Rectal smooth muscle tissue (tissue), 1 donor: ENCODE measurements at regions not wholly inside any gene's neighbourhood (a gene's known extent, or its start where the extent isn't known, plus 50 kb on each side); places are given as distances from the start of the nearest gene placed in this dataset.
"Not testable (repeated sequence)": the region's sequence is repeated elsewhere in the genome, so short reads cannot be mapped to it uniquely, and the experiment has no call there.

Experiments used
- H3K27ac ChIP-seq: one replicate; pipeline ENCODE4 v1.7.0; 2013; ENCODE audit warnings: low read depth, low read length, inconsistent platforms
- H3K27me3 ChIP-seq: one replicate; pipeline ENCODE4 v1.7.0; 2013; ENCODE audit warnings: low read length; ENCODE audit not compliant: control insufficient read depth, insufficient read depth
- H3K36me3 ChIP-seq: one replicate; pipeline ENCODE4 v1.7.0; 2013; ENCODE audit warnings: low read length; ENCODE audit not compliant: control insufficient read depth, insufficient read depth
- H3K4me1 ChIP-seq: one replicate; pipeline ENCODE4 v1.7.0; 2013; ENCODE audit warnings: low read length; ENCODE audit not compliant: control insufficient read depth, insufficient read depth
- H3K4me3 ChIP-seq: one replicate; pipeline ENCODE4 v1.7.0; 2013; ENCODE audit warnings: low read length
- H3K9ac ChIP-seq: one replicate; pipeline ENCODE4 v1.7.0; 2013; ENCODE audit warnings: low read length

DNA sequence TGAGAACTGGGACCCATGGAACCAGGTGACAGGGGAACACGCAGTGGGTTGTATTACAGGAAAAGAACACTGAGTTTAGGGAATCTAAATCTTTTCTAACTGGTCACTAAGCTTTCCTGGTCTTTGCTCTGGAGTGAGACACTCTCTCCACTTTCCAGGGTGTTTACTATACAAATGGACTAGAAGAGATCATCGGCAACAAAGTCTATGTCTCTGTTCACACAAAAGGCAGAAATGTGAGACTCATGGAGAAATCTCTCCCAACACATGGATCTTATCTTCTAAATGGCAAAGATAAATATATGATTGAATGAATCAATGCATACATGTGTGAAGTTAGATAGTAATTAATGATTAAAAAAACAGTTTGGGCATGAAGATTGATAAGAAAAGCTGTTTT lies 101.6 kb upstream of the DPT start:
- H3K27ac ChIP-seq = no peak overlapping the region
- no peak overlapping the region for H3K9ac ChIP-seq
- no peaks in the 10 kb centered on the region for H3K27me3 ChIP-seq
- H3K36me3 ChIP-seq = no peaks in the 10 kb centered on the region
- H3K4me3 ChIP-seq = no peak overlapping the region
- H3K4me1 ChIP-seq = peaks cover 2% of the 10 kb centered on the region

GRCh38 chr1:168832661-168833060 lies 103.7 kb upstream of the DPT start:
- Histone ChIP-seq H3K36me3 (no peaks in the 10 kb centered on the region), H3K4me3 (no peak overlapping the region), H3K4me1 (peaks cover 2% of the 10 kb centered on the region), H3K27ac (no peak overlapping the region), H3K9ac (no peak overlapping the region), H3K27me3 (no peaks in the 10 kb centered on the region)

DNA sequence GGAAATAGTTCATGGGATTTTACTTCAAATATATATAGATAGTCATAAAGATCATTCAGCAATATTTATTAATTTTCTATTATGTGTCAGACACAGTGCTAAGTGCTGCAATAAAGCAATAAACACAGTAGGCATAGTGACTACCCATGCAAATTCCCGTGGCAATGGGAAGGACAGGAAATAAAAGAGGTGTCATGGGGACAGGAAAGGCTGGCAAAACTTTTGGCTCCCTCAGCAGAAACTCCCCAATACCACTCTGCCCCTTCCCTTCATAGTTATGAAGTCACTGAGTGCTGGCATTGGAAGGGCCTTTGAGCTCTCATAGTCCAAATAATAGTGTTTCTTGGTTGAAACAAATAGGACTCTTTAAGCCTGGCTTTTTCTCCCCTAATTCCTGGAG lies 104.4 kb upstream of the DPT start:
- Histone ChIP-seq H3K4me3 (no peak overlapping the region), H3K27me3 (no peaks in the 10 kb centered on the region), H3K27ac (no peak overlapping the region), H3K9ac (no peak overlapping the region), H3K36me3 (no peaks in the 10 kb centered on the region), H3K4me1 (no peaks in the 10 kb centered on the region)

DNA sequence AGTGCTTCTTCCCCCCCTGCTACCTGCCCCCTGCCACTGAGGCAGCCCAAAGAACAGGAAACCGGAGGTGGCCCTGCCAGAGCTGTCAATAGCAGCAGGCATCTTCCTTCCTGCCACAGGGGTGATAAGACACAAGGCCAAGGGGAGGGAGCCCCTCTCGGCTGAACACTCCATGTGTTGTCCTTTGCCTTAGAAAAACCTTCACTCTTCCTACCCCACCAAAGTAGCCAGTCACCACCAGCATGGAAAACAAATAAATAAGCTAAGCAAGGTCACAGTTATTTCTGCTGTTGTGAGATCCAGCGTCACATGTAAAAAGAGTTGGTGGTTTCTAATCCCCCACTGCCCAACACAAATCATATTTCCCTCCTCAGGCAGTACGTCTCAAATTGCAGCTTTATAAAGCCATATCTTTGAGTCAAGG lies 104.8 kb upstream of the DPT start:
- H3K36me3 ChIP-seq = no peaks in the 10 kb centered on the region
- no peak overlapping the region for H3K4me3 ChIP-seq
- H3K27me3 ChIP-seq = no peaks in the 10 kb centered on the region
- no peak overlapping the region for H3K9ac ChIP-seq
- no peaks in the 10 kb centered on the region for H3K4me1 ChIP-seq
- H3K27ac ChIP-seq = no peak overlapping the region

DNA sequence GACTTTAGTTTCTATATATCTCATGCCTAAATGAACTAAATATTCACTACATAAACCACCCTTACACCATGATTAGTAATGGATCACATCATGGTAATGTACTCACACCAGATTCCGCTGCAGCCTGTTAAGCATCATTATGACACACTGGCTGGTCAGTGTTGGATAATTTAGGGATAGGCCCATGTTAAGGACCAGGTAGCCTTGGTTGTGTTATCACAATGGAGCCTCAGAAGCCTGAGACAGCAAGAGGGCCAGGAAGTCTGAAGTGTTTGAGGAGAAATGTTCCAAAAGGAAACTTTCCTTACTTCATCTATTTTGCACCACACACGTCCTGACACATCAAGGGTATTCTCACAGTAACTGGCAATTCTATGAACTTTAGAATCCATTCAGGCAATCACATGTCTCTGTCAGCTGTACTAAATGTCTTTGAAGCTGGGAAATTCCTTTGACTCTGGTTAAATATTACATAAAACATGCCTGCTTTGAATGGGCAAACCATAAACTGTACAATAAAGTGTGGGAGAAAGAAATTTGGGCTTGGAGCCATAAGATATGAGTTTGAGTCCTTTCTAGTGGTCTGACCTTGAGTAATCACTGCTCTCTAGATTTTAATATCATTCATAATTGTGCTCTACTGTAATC lies 105.3 kb upstream of the DPT start:
- Histone ChIP-seq H3K27me3 (no peaks in the 10 kb centered on the region), H3K4me3 (no peak overlapping the region), H3K4me1 (no peaks in the 10 kb centered on the region), H3K27ac (no peak overlapping the region), H3K9ac (no peak overlapping the region), H3K36me3 (no peaks in the 10 kb centered on the region)

GRCh38 chr1:168835176-168835575 lies 106.2 kb upstream of the DPT start:
- H3K36me3 ChIP-seq = no peaks in the 10 kb centered on the region
- H3K4me1 ChIP-seq = no peaks in the 10 kb centered on the region
- H3K4me3 ChIP-seq = no peak overlapping the region
- H3K9ac ChIP-seq = no peak overlapping the region
- H3K27me3 ChIP-seq = no peaks in the 10 kb centered on the region
- H3K27ac ChIP-seq = no peak overlapping the region

- no peaks in the 10 kb centered on the region for H3K4me1 ChIP-seq
Measured at GRCh38 chr1:168835791-168836190, 106.8 kb upstream of the DPT start.

GRCh38 chr1:168836469-168836868 lies 107.5 kb upstream of the DPT start:
- Histone ChIP-seq H3K36me3 (no peaks in the 10 kb centered on the region), H3K27me3 (no peaks in the 10 kb centered on the region), H3K4me1 (no peaks in the 10 kb centered on the region), H3K9ac (no peak overlapping the region), H3K4me3 (no peak overlapping the region), H3K27ac (no peak overlapping the region)

More at GRCh38 chr1:168835791-168836190, 106.8 kb upstream of the DPT start:
- Histone ChIP-seq H3K36me3 (no peaks in the 10 kb centered on the region), H3K27ac (no peak overlapping the region), H3K9ac (no peak overlapping the region), H3K4me3 (no peak overlapping the region), H3K27me3 (no peaks in the 10 kb centered on the region)

DNA sequence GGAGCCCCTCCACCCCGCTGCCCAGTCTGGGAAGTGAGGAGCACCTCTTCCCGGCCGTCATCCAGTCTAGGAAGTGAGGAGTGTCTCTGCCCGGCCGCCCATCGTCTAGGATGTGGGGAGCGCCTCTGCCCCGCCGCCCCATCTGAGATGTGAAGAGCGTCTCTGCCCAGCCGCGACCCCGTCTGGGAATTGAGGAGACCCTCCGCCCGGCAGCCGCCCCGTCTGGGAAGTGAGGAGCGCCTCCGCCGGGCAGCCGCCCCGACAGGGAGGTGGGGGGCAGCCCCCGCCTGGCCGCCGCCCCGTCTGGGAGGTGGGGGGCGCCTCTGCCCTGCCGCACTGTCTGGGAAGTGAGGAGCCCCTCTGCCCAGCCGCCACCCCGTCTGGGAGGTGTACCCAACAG lies 108.2 kb upstream of the DPT start:
- not testable (repeated sequence) for H3K4me3 ChIP-seq, H3K36me3 ChIP-seq, H3K9ac ChIP-seq, H3K4me1 ChIP-seq, H3K27ac ChIP-seq, H3K27me3 ChIP-seq

- no peak overlapping the region for H3K4me3 ChIP-seq
- no peak overlapping the region for H3K27ac ChIP-seq
Measured at GRCh38 chr1:168842306-168842705, 113.3 kb upstream of the DPT start.

GRCh38 chr1:168842916-168843315 lies 113.9 kb upstream of the DPT start:
- Histone ChIP-seq H3K27ac (no peak overlapping the region), H3K4me1 (no peaks in the 10 kb centered on the region), H3K36me3 (no peaks in the 10 kb centered on the region)

More at GRCh38 chr1:168842306-168842705, 113.3 kb upstream of the DPT start:
- Histone ChIP-seq H3K9ac (no peak overlapping the region), H3K36me3 (no peaks in the 10 kb centered on the region), H3K27me3 (no peaks in the 10 kb centered on the region), H3K4me1 (no peaks in the 10 kb centered on the region)

DNA sequence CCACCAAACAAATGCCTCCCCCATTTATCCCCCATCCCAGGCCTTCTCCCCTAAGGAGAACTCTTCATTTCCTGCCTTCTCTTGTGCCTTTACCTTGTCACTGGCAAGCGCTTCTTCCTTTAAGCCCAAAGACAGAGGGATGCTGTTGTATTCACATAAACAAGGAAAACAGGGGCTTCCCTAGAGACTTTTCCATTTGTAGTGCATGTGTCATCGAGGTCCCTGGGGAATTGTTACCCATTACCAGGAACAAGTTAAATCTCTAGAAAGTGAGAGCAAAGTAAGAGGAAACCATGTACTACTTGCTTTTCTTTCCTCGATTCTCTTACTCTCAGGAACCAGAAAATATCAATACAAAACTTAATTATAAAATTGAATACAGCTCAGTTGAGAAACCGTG lies 114.4 kb upstream of the DPT start:
- no peaks in the 10 kb centered on the region for H3K27me3 ChIP-seq
- no peaks in the 10 kb centered on the region for H3K4me1 ChIP-seq
- no peak overlapping the region for H3K9ac ChIP-seq
- no peak overlapping the region for H3K4me3 ChIP-seq
- no peaks in the 10 kb centered on the region for H3K36me3 ChIP-seq
- no peak overlapping the region for H3K27ac ChIP-seq

More at GRCh38 chr1:168842916-168843315, 113.9 kb upstream of the DPT start:
- H3K27me3 ChIP-seq = no peaks in the 10 kb centered on the region
- no peak overlapping the region for H3K9ac ChIP-seq
- H3K4me3 ChIP-seq = no peak overlapping the region

- no peaks in the 10 kb centered on the region for H3K4me1 ChIP-seq
- no peak overlapping the region for H3K9ac ChIP-seq
- H3K4me3 ChIP-seq = no peak overlapping the region
- no peaks in the 10 kb centered on the region for H3K27me3 ChIP-seq
- H3K27ac ChIP-seq = no peak overlapping the region
- H3K36me3 ChIP-seq = no peaks in the 10 kb centered on the region
Measured at GRCh38 chr1:168843950-168844349, 114.9 kb upstream of the DPT start.
